Smooth muscle cell (in vitro differentiated cells): ENCODE measurements at regions not wholly inside any gene's neighbourhood (a gene's known extent, or its start where the extent isn't known, plus 50 kb on each side); places are given as distances from the start of the nearest gene placed in this dataset.

Experiments
- DNase-seq: peaks from one replicate; lab custom pipeline; 2025; ENCODE audit not compliant: unreplicated experiment; lab: John Stamatoyannopoulos, UW
- H2AFZ ChIP-seq: fragments of 200-600 bp; sonication (generic); 2 replicates; pipeline ENCODE4 v1.6.0; 2016; ENCODE audit warnings: antibody characterized with exemption, low read depth, mild to moderate bottlenecking
- H3F3A ChIP-seq: fragments of 200-600 bp; sonication (generic); 2 replicates; pipeline ENCODE4 v1.6.0; 2017; ENCODE audit warnings: antibody characterized with exemption, low read depth
- H3K27ac ChIP-seq: fragments of 200-600 bp; sonication (generic); 2 replicates; pipeline ENCODE4 v1.5.1; 2016; ENCODE audit warnings: low read depth, mild to moderate bottlenecking
- H3K27me3 ChIP-seq: fragments of 200-600 bp; sonication (generic); 2 replicates; pipeline ENCODE4 v1.6.1; 2016; ENCODE audit warnings: low read depth, mild to moderate bottlenecking
- H3K36me3 ChIP-seq: fragments of 200-600 bp; sonication (generic); 2 replicates; pipeline ENCODE4 v1.5.1; 2016; ENCODE audit warnings: low read depth
- H3K4me1 ChIP-seq: fragments of 200-600 bp; sonication (generic); 2 replicates; pipeline ENCODE4 v1.5.1; 2016; ENCODE audit warnings: low read depth
- H3K4me2 ChIP-seq: fragments of 200-600 bp; sonication (generic); 2 replicates; pipeline ENCODE4 v1.6.0; 2016; ENCODE audit warnings: mild to moderate bottlenecking
- H3K4me3 ChIP-seq: fragments of 200-600 bp; sonication (generic); 2 replicates; pipeline ENCODE4 v1.5.1; 2016; ENCODE audit warnings: mild to moderate bottlenecking
- H3K79me2 ChIP-seq: fragments of 200-600 bp; sonication (generic); 2 replicates; pipeline ENCODE4 v1.6.0; 2016; ENCODE audit warnings: low read depth, mild to moderate bottlenecking
- H3K9ac ChIP-seq: fragments of 200-600 bp; sonication (generic); 2 replicates; pipeline ENCODE4 v1.6.0; 2016; ENCODE audit warnings: low read depth
- H3K9me3 ChIP-seq: fragments of 200-600 bp; sonication (generic); replicated peaks from 2 replicates; pipeline ENCODE4 v1.5.1; 2016; ENCODE audit warnings: low read depth
- H4K20me1 ChIP-seq: fragments of 200-600 bp; sonication (generic); 2 replicates; pipeline ENCODE4 v1.6.0; 2016; ENCODE audit warnings: low read depth
- CTCF ChIP-seq: fragments of 200-600 bp; sonication (generic); IDR thresholded peaks from 2 replicates; pipeline ENCODE4 v1.5.1; 2017; ENCODE audit warnings: borderline replicate concordance, mild to moderate bottlenecking, antibody characterized with exemption; ENCODE audit not compliant: insufficient read depth, poor library complexity, severe bottlenecking
- whole genome bisulfite sequencing: methylation state at CpG from one replicate; pipeline ENCODE4 v1.1.7; 2016; ENCODE audit warnings: low lambda C conversion rate; 5-methylcytosine and 5-hydroxymethylcytosine counted together

- H3K27me3 ChIP-seq: no peaks in the 10 kb centered on the region
- 92% methylated on average over 2 of the region's 2 CpGs for WGBS
- H4K20me1 ChIP-seq: no peaks in the 10 kb centered on the region
- no peaks in the 10 kb centered on the region for H3K79me2 ChIP-seq
- H3K4me1 ChIP-seq: peaks cover 22% of the 10 kb centered on the region
- H3K4me2 ChIP-seq: no peak overlapping the region
- DNase-seq: no peak
- TF ChIP-seq CTCF: no peak
- H3K4me3 ChIP-seq: no peak overlapping the region
- H3K9me3 ChIP-seq: no peaks in the 10 kb centered on the region
- no peak overlapping the region for H3K9ac ChIP-seq
- no peak overlapping the region for H3K27ac ChIP-seq
- no peaks in the 10 kb centered on the region for H3K36me3 ChIP-seq
- H3F3A ChIP-seq: no peaks in the 10 kb centered on the region
- H2AFZ ChIP-seq: no peak overlapping the region
Measured at GRCh38 chr18:45328296-45328695, 287.0 kb upstream of the SLC14A2 start.

GRCh38 chr18:45328811-45329210 lies 286.5 kb upstream of the SLC14A2 start:
- WGBS: 71% methylated on average over 6 of the region's 6 CpGs
- Histone ChIP-seq H3K9ac (no peak overlapping the region), H3K79me2 (no peaks in the 10 kb centered on the region), H2AFZ (no peak overlapping the region), H3K9me3 (no peaks in the 10 kb centered on the region), H3K36me3 (no peaks in the 10 kb centered on the region), H4K20me1 (no peaks in the 10 kb centered on the region), H3K4me3 (no peak overlapping the region), H3K4me2 (no peak overlapping the region), H3F3A (no peaks in the 10 kb centered on the region), H3K27me3 (no peaks in the 10 kb centered on the region), H3K4me1 (peaks cover 18% of the 10 kb centered on the region), H3K27ac (no peak overlapping the region)
- DNase-seq: no peak
- no peak for TF ChIP-seq CTCF

- H3K4me1 ChIP-seq: peaks cover 14% of the 10 kb centered on the region
- H2AFZ ChIP-seq: no peak overlapping the region
- H3F3A ChIP-seq: no peaks in the 10 kb centered on the region
- no peaks in the 10 kb centered on the region for H3K27me3 ChIP-seq
- no peak overlapping the region for H3K4me3 ChIP-seq
- H4K20me1 ChIP-seq: no peaks in the 10 kb centered on the region
- no peak for DNase-seq
- no peak overlapping the region for H3K9ac ChIP-seq
- no peak overlapping the region for H3K4me2 ChIP-seq
- no peaks in the 10 kb centered on the region for H3K79me2 ChIP-seq
- H3K27ac ChIP-seq: no peak overlapping the region
- H3K36me3 ChIP-seq: no peaks in the 10 kb centered on the region
- no peaks in the 10 kb centered on the region for H3K9me3 ChIP-seq
- no peak for TF ChIP-seq CTCF
Measured at GRCh38 chr18:45329316-45329715, 286.0 kb upstream of the SLC14A2 start.

- Histone ChIP-seq H3K79me2 (no peaks in the 10 kb centered on the region), H2AFZ (no peak overlapping the region), H3K4me1 (peaks cover 5% of the 10 kb centered on the region), H3K4me3 (no peak overlapping the region), H3K36me3 (no peaks in the 10 kb centered on the region), H3K27ac (no peak overlapping the region), H3K9ac (no peak overlapping the region), H3K27me3 (no peaks in the 10 kb centered on the region), H3K9me3 (no peaks in the 10 kb centered on the region), H3K4me2 (no peak overlapping the region), H3F3A (no peaks in the 10 kb centered on the region), H4K20me1 (no peaks in the 10 kb centered on the region)
- DNase-seq: no peak
- no peak for TF ChIP-seq CTCF
- 20% methylated on average over 2 of the region's 2 CpGs for WGBS
Measured at GRCh38 chr18:45330170-45330594, 285.1 kb upstream of the SLC14A2 start.
